NCI-H2227 treated with DMSO at 0.1 percent for 48 hours (cell line): ENCODE measurements at regions not wholly inside any gene's neighbourhood (a gene's known extent, or its start where the extent isn't known, plus 50 kb on each side); places are given as distances from the start of the nearest gene placed in this dataset.

ENCODE experiments used
- DNase-seq: peaks from one replicate; lab custom pipeline; 2025; lab: John Stamatoyannopoulos, UW

DNA sequence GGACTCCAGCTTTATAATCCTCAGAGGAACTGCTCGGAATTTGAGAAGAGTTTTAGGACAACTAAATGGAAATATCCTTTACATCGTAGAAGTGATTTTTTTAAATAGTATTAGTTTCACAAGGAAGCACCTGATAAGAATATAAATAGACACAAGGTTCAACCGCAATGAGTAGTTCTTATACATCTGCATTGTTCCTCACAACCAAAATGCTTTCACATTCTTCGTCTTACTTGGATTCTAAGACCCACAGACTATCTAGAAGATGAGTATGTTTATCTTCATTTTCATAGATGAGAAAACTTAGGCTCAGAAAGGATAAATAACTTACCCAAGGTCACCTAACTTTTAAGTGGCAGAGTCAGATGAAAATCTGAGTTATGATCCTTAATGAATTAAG is 469.0 kb downstream of the GALC start:
- no peak for DNase-seq

DNA sequence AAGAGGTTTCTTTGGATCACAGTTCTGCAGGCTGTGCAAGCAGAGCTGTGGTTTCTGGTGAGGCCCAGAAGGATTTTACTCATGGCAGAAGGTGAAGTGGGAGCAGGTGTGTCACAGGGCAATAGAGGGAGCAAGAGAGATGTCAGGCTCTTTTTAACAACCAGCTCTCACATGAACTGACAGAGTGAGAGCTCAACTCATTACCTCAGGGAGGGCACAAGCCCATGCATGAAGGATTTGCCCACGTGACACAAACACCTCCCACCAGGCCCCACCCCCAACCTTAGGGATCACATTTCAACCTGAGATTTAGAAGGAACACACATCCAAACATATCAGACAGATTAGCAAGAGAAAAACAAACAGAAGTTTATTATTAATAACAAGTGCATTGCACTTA is 470.4 kb downstream of the GALC start:
- no peak for DNase-seq

DNA sequence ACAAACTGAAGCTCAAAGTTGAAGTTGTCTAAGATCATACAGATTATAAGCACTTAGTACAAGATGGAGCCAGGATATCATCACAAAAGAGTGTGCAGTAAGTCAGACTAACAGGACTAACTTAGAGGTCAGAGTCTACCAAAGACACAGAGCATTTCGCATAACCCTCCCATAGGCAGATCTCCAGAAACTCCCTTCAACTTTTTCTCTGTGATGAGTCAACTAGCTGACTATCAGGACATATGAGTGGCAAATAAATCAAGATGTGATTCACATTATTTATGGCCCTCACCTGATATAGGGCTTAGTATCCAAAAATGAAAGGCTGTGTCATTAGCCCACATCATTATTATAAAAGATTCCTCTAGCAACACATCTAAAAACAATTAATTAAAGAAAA is 484.6 kb downstream of the GALC start:
- DNase-seq: no peak

DNA sequence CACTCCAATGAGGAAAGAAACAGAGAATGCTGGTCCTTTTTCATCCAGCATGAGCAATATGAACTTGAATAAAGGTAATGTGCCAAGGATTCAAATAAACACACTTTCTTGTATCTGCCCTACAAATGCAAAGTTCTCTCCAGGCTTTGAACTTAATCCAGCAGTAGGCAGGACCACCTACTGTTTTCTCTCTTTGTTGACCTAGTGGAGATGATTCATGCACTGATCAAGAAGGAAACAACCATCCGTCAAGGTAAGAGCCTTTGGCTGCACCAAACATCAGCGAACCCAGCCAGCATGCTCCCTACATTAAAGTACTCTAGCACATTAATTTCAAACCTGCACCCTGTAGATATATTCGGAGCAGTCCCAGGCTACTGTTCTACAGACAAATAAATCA is 489.3 kb downstream of the GALC start:
- DNase-seq: no peak

DNA sequence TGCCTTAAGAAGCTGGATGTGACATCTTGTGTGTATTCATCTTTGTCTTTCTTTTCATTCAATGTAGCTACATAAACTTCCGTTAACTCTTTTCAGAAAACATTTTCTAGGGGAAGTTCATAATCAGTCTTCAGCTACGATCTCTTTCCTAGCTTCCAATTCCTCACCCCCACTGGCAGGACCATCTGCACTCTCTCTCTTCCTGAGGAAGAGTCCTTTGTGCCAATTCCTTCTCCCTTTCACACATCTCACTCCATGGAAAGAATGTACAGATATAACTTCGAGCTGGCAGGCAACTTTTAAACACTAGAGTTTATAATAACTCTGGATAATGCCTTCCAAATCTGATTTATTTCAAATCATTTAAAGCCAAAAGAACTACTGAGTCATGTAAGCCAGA is 495.7 kb downstream of the GALC start:
- no peak for DNase-seq

DNA sequence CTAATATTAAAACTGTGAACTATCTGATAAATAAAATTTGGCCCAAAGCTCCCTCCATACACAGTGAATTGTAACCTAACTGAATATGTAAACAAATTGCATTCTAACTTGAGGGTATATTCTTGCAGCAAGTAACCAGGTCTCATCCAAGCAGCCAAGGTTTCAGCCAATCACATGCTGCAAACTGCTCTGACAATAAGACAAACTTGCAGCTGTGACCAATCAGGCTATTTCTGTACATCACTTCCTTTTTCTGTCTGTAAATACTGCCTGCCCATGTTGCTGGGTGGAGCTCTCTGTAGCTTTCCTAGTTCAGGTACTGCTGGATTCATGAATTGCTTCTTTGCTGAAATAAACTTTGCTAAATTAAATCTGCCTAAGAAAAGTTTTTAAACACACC is 499.0 kb downstream of the GALC start:
- DNase-seq: no peak

GRCh38 chr14:87492561-87492960 is 500.4 kb downstream of the GALC start:
- no peak for DNase-seq

GRCh38 chr14:87491816-87492215 is 501.2 kb downstream of the GALC start:
- no peak for DNase-seq

- no peak for DNase-seq
Measured at GRCh38 chr14:87489196-87489819, 503.7 kb downstream of the GALC start.

DNA sequence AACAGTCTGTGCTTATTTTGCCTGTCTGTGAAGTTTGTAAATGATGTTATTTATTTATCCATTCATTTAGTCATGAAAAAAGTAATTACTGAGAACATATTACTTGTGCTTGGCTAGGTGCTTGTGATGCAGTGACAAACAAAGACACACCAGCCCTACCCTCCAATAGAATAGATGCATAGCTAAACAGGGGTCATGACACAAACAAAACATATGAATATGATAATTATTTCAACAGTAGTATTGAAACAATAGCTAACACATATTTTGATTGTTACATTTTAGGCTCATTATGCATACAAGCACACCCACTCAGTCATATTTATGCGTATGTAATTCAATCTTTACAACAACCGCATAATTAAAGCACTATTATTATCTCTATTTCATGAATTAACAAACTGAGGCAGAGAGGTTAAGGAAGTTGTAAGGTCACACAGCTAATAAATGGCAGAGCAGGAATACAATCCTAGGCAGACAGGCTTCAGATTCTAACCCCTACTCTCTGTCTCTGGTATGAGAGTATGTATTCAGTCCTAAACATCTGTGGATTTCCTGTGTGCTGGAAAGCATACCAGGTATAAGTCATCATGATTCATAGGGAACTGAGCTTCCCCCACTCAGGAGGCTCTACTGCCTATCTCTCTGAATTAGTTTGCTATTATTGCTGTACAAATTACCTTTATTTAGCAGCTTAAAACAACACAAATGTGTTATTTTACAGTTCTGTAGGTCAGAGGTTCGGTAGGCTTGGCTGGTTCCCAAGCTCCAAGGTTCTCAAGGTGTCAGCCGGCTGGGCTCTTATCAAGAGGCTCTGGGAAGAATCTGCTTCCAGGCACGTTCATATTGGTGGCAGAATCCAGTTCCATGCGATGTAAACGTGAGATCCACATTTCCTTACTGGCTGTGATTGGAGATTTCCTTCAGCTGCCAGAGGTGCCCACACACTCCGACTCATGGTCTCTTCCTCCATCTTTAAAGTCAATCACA is 509.4 kb downstream of the GALC start:
- no peak for DNase-seq

GRCh38 chr14:87468531-87468930 is 524.5 kb downstream of the GALC start:
- no peak for DNase-seq

- no peak for DNase-seq
Measured at GRCh38 chr14:87467578-87467977, 525.4 kb downstream of the GALC start.

DNA sequence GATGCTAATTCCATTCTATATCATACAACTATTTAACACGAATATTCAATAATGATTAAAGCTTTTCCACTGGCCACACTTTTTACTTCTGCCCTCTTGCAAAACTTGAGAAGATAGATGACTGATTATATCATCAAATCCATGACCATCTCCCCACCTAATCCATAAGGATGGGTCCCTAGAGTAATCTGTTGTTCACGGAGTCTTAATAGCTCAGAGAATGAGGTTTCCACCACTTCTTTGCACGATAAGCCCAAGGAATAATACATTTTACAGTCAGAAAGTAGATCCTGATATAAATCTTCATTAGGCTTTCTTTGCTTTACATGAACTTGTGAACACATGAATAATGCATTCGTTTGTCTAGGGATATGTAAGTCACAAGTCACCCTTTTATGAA is 527.2 kb downstream of the GALC start:
- DNase-seq: no peak

- no peak for DNase-seq
Measured at GRCh38 chr14:87461704-87462103, 531.3 kb downstream of the GALC start.

- DNase-seq: no peak
Measured at GRCh38 chr14:87457720-87458119, 535.3 kb downstream of the GALC start.

DNA sequence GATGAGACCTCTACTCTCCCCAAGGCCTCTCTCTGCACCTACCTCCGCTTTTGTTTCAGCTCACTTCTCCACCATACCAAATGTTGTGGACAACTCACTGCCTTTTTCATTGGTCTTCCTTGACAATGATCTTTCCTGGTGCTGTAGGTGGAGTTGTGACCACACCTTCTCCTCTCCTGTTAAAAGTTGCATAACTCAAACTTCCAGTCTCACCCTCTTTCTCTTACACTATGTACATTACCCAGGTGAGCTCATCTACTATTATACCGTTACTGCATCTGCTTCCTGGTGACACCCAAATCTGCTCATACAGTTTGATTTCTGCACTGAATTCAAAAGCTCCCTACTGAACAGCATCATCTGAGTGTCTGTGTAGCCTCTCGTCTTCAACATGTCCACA is 542.8 kb downstream of the GALC start:
- no peak for DNase-seq

DNA sequence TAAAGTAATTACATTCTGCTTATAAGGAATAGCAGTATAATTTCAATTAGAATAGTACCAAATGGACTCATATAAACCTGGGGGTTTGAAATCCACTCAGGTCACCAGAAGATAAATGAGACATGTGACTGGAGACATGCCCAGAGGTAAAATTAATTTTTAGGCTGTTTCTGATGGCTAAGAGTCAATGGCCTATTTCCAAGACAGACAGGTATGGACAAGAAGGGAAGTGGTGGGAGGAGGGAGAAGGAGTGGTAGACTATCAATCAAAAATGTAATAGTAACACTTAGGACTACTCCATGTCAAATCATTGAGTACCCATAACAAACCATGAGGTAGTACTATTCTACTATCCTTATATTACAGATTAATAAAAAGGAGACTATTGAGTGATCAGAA is 544.0 kb downstream of the GALC start:
- DNase-seq: no peak

- no peak for DNase-seq
Measured at GRCh38 chr14:87443787-87444186, 549.2 kb downstream of the GALC start.

GRCh38 chr14:87443039-87443438 is 549.9 kb downstream of the GALC start:
- no peak for DNase-seq

- no peak for DNase-seq
Measured at GRCh38 chr14:87437158-87437557, 555.8 kb downstream of the GALC start.

- DNase-seq: no peak
Measured at GRCh38 chr14:87434680-87435079, 558.3 kb downstream of the GALC start.

GRCh38 chr14:87434011-87434410 is 559.0 kb downstream of the GALC start:
- no peak for DNase-seq

DNA sequence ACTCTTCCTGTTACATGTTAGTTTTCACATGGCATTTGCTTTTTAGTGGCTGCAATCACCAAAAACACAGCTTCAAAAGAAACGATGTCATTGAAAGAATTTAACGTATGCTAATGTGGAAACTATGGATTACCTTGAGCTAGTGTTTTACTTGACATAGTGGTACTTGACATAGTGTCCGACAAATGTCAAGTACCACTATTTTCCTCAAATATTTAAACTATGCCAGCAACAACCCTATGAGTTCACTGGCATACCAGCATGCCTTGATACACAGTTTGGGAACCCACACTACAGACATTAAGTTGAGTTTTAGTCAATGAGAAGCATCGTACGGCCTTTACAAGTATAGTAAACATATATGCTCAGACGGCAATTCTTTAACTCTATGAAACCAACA is 560.3 kb downstream of the GALC start:
- no peak for DNase-seq

DNA sequence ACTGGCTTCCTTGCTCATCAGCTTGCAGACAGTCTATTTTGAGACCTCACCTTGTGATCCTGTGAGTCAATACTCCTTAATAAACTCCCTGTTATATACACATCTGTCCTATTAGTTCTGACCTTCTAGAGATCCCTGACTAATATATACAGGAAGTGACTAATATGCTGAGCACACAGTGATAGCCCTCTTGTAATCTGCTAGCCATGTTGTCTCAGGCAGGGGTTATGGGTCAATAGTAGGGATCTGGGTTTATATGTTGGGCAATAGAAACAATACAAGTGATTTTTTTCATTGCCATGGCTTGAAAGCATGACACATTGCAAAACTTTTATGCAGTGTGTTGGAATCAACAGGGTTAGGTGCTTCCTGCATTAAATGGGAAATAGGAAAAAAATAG is 562.2 kb downstream of the GALC start:
- no peak for DNase-seq
